Head of caudate nucleus (tissue), 42 donors: ENCODE measurements at regions not wholly inside any gene's neighbourhood (a gene's known extent, or its start where the extent isn't known, plus 50 kb on each side); places are given as distances from the start of the nearest gene placed in this dataset.

Source experiments
- DNase-seq, 42 donors: peaks; one replicate each; pipeline versions ENCODE4 v3.0.0 to v3.0.0-alpha.2; 2020 to 2021; ENCODE audit warnings: mixed read lengths in 7 of 42
- intact Hi-C: fragments of 100-400 bp; cut with DNase I; formaldehyde crosslinking; loops from one replicate; pipeline ENCODE4 v1.15.0; 2022

GRCh38 chr2:67462738-67463496 is 65.8 kb downstream of the ETAA1 start:
- no peak for DNase-seq
- intact Hi-C loops = no loop called here

DNA sequence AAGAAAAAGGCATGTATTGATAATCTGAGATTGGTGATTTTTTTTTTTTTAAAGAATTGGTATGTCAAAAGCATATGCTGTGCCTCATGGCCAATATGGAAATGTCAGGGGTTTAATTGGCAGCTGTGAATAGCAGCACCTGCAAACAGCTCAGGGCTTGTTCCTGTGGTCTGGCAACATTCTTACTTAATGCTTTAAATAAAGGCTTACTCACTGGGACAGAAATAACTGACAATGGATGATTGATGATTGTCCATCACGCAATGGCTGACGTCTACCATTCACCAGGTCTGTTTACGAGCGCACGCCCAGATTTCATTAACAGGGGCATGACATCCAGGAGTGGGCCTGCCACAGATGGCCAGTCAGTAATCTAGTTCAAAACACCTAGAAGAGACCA is 66.7 kb downstream of the ETAA1 start:
- intact Hi-C loops = no loop called here

GRCh38 chr2:67465623-67466022 is 68.5 kb downstream of the ETAA1 start:
- DNase-seq = no peak
- intact Hi-C loops = no loop called here

More for the DNA sequence above, 66.7 kb downstream of the ETAA1 start:
- no peak for DNase-seq

DNA sequence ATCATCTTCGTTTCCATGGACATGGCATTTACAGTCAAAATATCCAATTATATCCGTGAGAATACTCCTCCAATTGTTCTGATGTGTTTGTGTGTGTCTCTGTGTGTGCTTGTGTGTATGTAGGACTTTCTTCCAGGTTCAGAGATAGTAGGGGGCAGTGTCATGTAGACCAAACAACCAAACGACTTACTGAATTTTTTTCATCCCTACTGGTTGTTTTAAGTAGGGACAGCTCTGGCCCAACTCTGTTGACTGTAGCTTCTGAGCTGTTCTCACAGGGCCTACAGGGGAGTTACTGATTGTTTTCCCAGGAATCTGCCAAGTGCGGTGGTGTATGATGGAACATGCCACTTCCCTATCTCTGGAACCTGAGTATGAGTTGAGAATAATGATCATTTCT is 69.6 kb downstream of the ETAA1 start:
- no peak for DNase-seq
- intact Hi-C loops = no loop called here

- intact Hi-C loops = no loop called here
Observed at GRCh38 chr2:67471681-67472080, 74.5 kb downstream of the ETAA1 start.

DNA sequence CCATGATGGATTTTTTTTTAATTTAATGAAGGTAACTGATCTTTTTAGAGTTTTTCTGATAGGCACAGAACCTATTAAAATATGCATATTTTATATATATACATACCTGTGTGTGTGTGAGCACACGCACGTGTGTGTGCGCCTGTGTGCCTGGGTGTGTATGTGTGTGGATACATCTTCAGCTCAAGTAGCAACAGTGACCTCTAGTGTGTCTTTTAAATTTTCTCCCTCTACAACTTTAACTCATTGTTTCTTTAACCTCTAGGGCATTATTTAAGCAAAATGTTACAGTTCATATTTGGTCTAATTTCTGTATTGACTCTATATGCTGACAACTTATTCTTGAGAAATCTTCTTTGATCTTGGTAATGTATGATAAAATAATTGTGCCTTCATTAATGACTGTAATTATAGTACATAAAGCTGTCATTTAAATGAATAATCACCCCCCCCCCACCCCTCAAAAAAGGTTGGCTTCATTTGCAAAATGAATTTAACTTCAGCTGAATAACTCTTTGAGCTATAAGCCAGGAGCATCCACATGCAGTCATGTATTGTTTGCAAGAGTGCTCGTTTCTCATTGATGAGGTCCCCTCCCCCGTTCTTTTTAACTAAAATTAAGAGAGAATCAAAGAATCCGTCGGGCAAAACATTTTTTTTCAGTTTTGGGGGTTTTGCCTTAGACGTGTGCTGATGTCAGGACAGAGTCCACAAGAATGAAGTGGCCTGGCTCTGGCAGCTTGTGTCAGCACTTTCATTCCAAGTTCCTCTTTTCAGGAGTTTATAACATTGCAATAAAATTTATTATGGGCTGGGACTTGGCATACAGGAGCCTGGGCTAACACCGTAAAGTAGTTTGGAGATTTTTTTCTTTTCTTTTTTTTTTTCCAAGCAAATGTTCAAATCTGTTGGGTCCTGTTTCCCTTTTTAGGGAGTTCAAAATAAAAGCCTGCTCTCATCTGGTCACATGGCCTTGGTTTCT is 80.0 kb downstream of the ETAA1 start:
- DNase-seq = peak in 3 of 42 donors; percentile 2 to 36 (median 7)
- intact Hi-C loops = no loop called here

More at GRCh38 chr2:67471681-67472080, 74.5 kb downstream of the ETAA1 start:
- DNase-seq = no peak

- no peak for DNase-seq
- intact Hi-C loops = no loop called here
Observed at GRCh38 chr2:67479261-67479660, 82.1 kb downstream of the ETAA1 start.

DNA sequence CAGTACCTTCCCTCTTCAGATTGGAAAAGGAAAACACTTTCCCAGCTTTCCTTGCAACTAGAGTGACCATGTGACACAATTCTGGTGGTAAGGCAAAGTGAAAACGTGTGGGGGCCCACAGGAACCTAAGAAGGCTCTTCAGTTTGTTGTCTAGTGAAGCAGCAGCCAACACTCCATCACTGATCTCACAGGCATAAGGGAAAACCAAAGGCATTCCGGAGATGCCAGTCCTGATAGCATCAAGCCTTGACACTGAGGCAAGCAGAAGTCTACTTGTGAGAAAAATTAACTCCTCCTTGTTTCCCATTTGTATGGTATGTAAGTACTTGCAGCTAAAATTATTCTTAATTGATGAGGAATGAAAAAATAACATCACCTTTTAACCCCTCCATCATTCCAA is 88.3 kb downstream of the ETAA1 start:
- intact Hi-C loops = no loop called here
- no peak for DNase-seq

DNA sequence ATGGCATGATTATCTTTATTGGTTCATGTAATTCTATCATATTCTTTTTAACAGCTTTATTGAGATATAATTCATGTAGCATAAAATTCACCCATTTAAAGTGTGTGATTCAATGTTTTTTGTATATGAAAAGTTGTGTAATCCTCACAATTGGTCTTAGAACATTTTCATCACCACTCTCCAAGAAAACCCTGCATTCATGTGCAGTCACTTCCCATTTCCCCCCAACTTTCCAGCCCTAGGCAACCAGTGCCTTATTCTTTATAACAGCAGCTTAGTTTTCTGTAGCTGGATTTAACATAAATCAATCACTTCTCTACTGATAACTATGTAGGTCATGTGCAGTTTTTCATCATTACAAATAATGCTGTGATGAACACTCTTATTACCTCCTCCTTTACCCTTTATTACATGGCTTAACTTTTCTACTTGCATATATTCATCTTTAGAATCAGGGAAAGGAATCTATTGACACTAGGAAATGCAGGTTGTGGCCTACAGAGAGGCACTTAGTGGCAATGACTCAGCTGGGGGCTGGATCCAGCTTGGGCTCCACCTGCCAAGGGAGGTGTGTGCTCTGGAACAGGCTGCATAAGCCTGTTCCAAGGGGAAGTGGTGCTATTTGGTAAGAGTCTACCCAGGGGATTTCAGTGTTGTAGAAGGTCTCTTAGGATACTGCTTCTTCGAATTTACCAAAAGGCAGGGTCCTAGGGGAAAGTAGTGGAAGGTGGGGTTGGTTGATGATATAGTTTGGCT is 89.1 kb downstream of the ETAA1 start:
- DNase-seq = no peak
- intact Hi-C loops = no loop called here

- DNase-seq = no peak
- intact Hi-C loops = no loop called here
Observed at GRCh38 chr2:67487993-67488392, 90.9 kb downstream of the ETAA1 start.

DNA sequence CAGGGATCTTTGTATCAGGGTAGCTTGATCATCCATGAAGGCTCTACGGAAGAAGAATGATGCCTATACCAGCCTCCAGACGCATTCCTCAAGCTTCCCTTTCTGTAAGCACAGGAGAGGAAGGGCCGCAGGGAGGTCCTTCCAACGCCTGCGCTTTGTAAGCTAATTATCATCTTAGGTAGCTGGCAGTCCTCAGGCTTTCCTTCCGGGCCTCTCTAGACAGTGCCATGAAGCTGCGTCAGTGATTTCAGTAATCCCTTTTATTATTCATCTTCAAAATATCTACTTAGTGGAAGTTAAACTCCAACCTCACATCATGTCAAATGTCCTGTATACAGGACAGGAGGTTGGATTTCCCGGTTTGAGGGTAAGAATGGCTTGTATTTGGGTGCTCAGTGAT is 92.3 kb downstream of the ETAA1 start:
- DNase-seq = no peak
- intact Hi-C loops = no loop called here

- no peak for DNase-seq
- intact Hi-C loops = no loop called here
Observed at GRCh38 chr2:67498931-67499330, 101.8 kb downstream of the ETAA1 start.

GRCh38 chr2:67499989-67500388 is 102.9 kb downstream of the ETAA1 start:
- DNase-seq = no peak
- intact Hi-C loops = no loop called here

- no peak for DNase-seq
- intact Hi-C loops = no loop called here
Observed at GRCh38 chr2:67500541-67500940, 103.4 kb downstream of the ETAA1 start.

- DNase-seq = no peak
- intact Hi-C loops = no loop called here
Observed at GRCh38 chr2:67502346-67503065, 105.4 kb downstream of the ETAA1 start.

GRCh38 chr2:67503066-67503795 is 106.1 kb downstream of the ETAA1 start:
- intact Hi-C loops = no loop called here
- DNase-seq = no peak

- DNase-seq = no peak
- intact Hi-C loops = no loop called here
Observed at GRCh38 chr2:67510745-67511144, 113.6 kb downstream of the ETAA1 start.

DNA sequence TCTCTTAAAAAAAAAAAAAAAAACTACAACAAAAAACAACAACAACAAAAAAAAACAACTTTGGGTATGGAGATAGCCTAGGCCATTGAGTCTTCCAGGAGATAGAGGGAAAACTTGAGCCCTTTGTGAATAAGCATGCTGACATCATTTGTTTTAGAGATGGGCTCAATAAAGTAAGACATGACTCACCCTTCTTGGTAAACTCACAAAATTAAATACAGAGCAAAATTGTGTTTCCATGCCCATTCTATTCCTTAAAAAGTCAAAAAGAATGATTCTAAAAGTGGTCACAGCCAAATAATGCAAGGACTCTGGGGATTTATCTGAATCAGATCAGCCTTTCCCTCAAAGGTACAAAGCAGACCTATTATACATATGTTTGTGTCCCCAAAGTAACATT is 117.4 kb downstream of the ETAA1 start:
- DNase-seq = no peak
- intact Hi-C loops = no loop called here
